KMS-11 (cell line): ENCODE measurements at regions not wholly inside any gene's neighbourhood (a gene's known extent, or its start where the extent isn't known, plus 50 kb on each side); places are given as distances from the start of the nearest gene placed in this dataset.

Experiments used
- H2AFZ ChIP-seq: fragments of 200-600 bp; sonication (generic); 2 replicates; pipeline ENCODE4 v1.6.1; 2016; ENCODE audit warnings: antibody characterized with exemption, mixed run types, low read depth
- H3K27ac ChIP-seq: fragments of 200-600 bp; sonication (generic); 2 replicates; pipeline ENCODE4 v1.6.1; 2016; ENCODE audit warnings: mild to moderate bottlenecking, mixed run types
- H3K27me3 ChIP-seq: fragments of 200-600 bp; sonication (generic); 2 replicates; pipeline ENCODE4 v1.6.1; 2017; ENCODE audit warnings: mild to moderate bottlenecking, low read depth, mixed run types, moderate library complexity; ENCODE audit not compliant: insufficient read depth
- H3K36me3 ChIP-seq: fragments of 200-600 bp; sonication (generic); 2 replicates; pipeline ENCODE4 v1.6.1; 2017; ENCODE audit warnings: mild to moderate bottlenecking, mixed run types; ENCODE audit not compliant: insufficient read depth
- H3K4me1 ChIP-seq: fragments of 200-600 bp; sonication (generic); 2 replicates; pipeline ENCODE4 v1.6.1; 2016; ENCODE audit warnings: mild to moderate bottlenecking, low read depth, mixed run types; ENCODE audit not compliant: poor library complexity, severe bottlenecking
- H3K4me2 ChIP-seq: fragments of 200-600 bp; sonication (generic); 2 replicates; pipeline ENCODE4 v1.7.0; 2016; ENCODE audit warnings: mild to moderate bottlenecking, mixed run types
- H3K4me3 ChIP-seq: fragments of 200-600 bp; sonication (generic); IDR thresholded peaks from 2 replicates; pipeline ENCODE4 v1.6.1; 2017; ENCODE audit warnings: low read depth, low read length, mixed read lengths; ENCODE audit not compliant: insufficient read depth
- H3K79me2 ChIP-seq: fragments of 200-600 bp; sonication (generic); 2 replicates; pipeline ENCODE4 v1.6.1; 2016; ENCODE audit warnings: low read depth, mixed run types; ENCODE audit not compliant: insufficient read depth
- H3K9ac ChIP-seq: fragments of 200-600 bp; sonication (generic); 2 replicates; pipeline ENCODE4 v1.6.1; 2016; ENCODE audit warnings: mild to moderate bottlenecking, mixed run types
- H4K20me1 ChIP-seq: fragments of 200-600 bp; sonication (generic); 2 replicates; pipeline ENCODE4 v1.6.1; 2016; ENCODE audit warnings: mild to moderate bottlenecking, mixed run types; ENCODE audit not compliant: insufficient read depth
- CTCF ChIP-seq: fragments of 200-600 bp; sonication (generic); conservative IDR thresholded peaks from 2 replicates; pipeline ENCODE4 v1.6.1; 2017; ENCODE audit warnings: low read depth, mild to moderate bottlenecking, antibody characterized with exemption, low read length, moderate library complexity, mixed read lengths

- no peak for TF ChIP-seq CTCF
These were observed 146.3 kb upstream of the CELF2 start for GRCh38 chr10:10871352-10871751.

GRCh38 chr10:10872035-10872673 lies 145.5 kb upstream of the CELF2 start:
- no peak overlapping the region for H3K4me2 ChIP-seq
- TF ChIP-seq CTCF, result no peak
- H4K20me1 ChIP-seq, result no peaks in the 10 kb centered on the region
- H3K4me1 ChIP-seq, result no peaks in the 10 kb centered on the region
- H3K27ac ChIP-seq, result no peak overlapping the region
- H3K79me2 ChIP-seq, result no peaks in the 10 kb centered on the region
- H3K4me3 ChIP-seq, result no peak overlapping the region
- H3K27me3 ChIP-seq, result no peaks in the 10 kb centered on the region
- no peak overlapping the region for H3K9ac ChIP-seq
- no peaks in the 10 kb centered on the region for H3K36me3 ChIP-seq
- H2AFZ ChIP-seq, result no peak overlapping the region

More at GRCh38 chr10:10871352-10871751, 146.3 kb upstream of the CELF2 start:
- Histone ChIP-seq H3K36me3 (no peaks in the 10 kb centered on the region), H3K4me3 (no peak overlapping the region), H3K9ac (no peak overlapping the region), H4K20me1 (no peaks in the 10 kb centered on the region), H3K4me2 (no peak overlapping the region), H3K79me2 (no peaks in the 10 kb centered on the region), H2AFZ (no peak overlapping the region), H3K27me3 (no peaks in the 10 kb centered on the region), H3K27ac (no peak overlapping the region), H3K4me1 (no peaks in the 10 kb centered on the region)

GRCh38 chr10:10872764-10873163 lies 144.9 kb upstream of the CELF2 start:
- Histone ChIP-seq H3K9ac (no peak overlapping the region), H3K4me2 (no peak overlapping the region), H3K79me2 (no peaks in the 10 kb centered on the region), H2AFZ (no peak overlapping the region), H3K4me3 (no peak overlapping the region), H4K20me1 (no peaks in the 10 kb centered on the region), H3K4me1 (no peaks in the 10 kb centered on the region), H3K36me3 (no peaks in the 10 kb centered on the region), H3K27me3 (no peaks in the 10 kb centered on the region), H3K27ac (no peak overlapping the region)
- TF ChIP-seq CTCF, result no peak

- no peak overlapping the region for H3K4me3 ChIP-seq
- H2AFZ ChIP-seq, result no peak overlapping the region
- no peaks in the 10 kb centered on the region for H3K4me1 ChIP-seq
- H3K9ac ChIP-seq, result no peak overlapping the region
- no peak for TF ChIP-seq CTCF
- H3K4me2 ChIP-seq, result no peak overlapping the region
- H3K36me3 ChIP-seq, result no peaks in the 10 kb centered on the region
- H4K20me1 ChIP-seq, result no peaks in the 10 kb centered on the region
- H3K27me3 ChIP-seq, result no peaks in the 10 kb centered on the region
- no peak overlapping the region for H3K27ac ChIP-seq
- no peaks in the 10 kb centered on the region for H3K79me2 ChIP-seq
These were observed 144.4 kb upstream of the CELF2 start for GRCh38 chr10:10873289-10873688.
